ELF-1 (cell line): ENCODE measurements at regions not wholly inside any gene's neighbourhood (a gene's known extent, or its start where the extent isn't known, plus 50 kb on each side); places are given as distances from the start of the nearest gene placed in this dataset.

Source experiments
- DNase-seq: peaks from one replicate; pipeline ENCODE4 v3.0.0-alpha.2; 2016; ENCODE audit warnings: low read depth, low spot score

GRCh38 chr18:67380867-67381266 lies 135.7 kb downstream of the DSEL start:
- DNase-seq = no peak

- no peak for DNase-seq
Observed at GRCh38 chr18:67379981-67380380, 136.5 kb downstream of the DSEL start.

- DNase-seq = no peak
Observed at GRCh38 chr18:67376372-67376771, 140.1 kb downstream of the DSEL start.

- DNase-seq = no peak
Observed at GRCh38 chr18:67373636-67374035, 142.9 kb downstream of the DSEL start.

- DNase-seq = no peak
Observed at GRCh38 chr18:67367540-67367939, 149.0 kb downstream of the DSEL start.

- DNase-seq = no peak
Observed at GRCh38 chr18:67363694-67364093, 152.8 kb downstream of the DSEL start.

- no peak for DNase-seq
Observed at GRCh38 chr18:67362906-67363305, 153.6 kb downstream of the DSEL start.

GRCh38 chr18:67359873-67360838 lies 156.4 kb downstream of the DSEL start:
- DNase-seq = no peak

- no peak for DNase-seq
Observed at GRCh38 chr18:67358947-67359346, 157.6 kb downstream of the DSEL start.

GRCh38 chr18:67354692-67355091 lies 161.8 kb downstream of the DSEL start:
- no peak for DNase-seq

GRCh38 chr18:67354091-67354490 lies 162.4 kb downstream of the DSEL start:
- DNase-seq = no peak

- no peak for DNase-seq
Observed at GRCh38 chr18:67347438-67347837, 169.1 kb downstream of the DSEL start.

- no peak for DNase-seq
Observed at GRCh38 chr18:67342159-67342558, 174.4 kb downstream of the DSEL start.

GRCh38 chr18:67337696-67338095 lies 178.8 kb downstream of the DSEL start:
- DNase-seq = no peak

- DNase-seq = no peak
Observed at GRCh38 chr18:67331857-67332256, 184.7 kb downstream of the DSEL start.

GRCh38 chr18:67319109-67319508 lies 197.4 kb downstream of the DSEL start:
- DNase-seq = no peak

- no peak for DNase-seq
Observed at GRCh38 chr18:67318651-67319050, 197.9 kb downstream of the DSEL start.

GRCh38 chr18:67310826-67311225 lies 205.7 kb downstream of the DSEL start:
- DNase-seq = no peak

GRCh38 chr18:67308819-67309218 lies 207.7 kb downstream of the DSEL start:
- DNase-seq = no peak

GRCh38 chr18:67305466-67305865 lies 211.1 kb downstream of the DSEL start:
- DNase-seq = no peak

GRCh38 chr18:67302043-67302442 lies 214.5 kb downstream of the DSEL start:
- DNase-seq = no peak

GRCh38 chr18:67301592-67301991 lies 214.9 kb downstream of the DSEL start:
- no peak for DNase-seq

- no peak for DNase-seq
Observed at GRCh38 chr18:67300498-67300897, 216.0 kb downstream of the DSEL start.
